NT2/D1 (cell line): ENCODE measurements at regions not wholly inside any gene's neighbourhood (a gene's known extent, or its start where the extent isn't known, plus 50 kb on each side); places are given as distances from the start of the nearest gene placed in this dataset.
"Not testable (repeated sequence)": the region's sequence is repeated elsewhere in the genome, so short reads cannot be mapped to it uniquely, and the experiment has no call there.

Source experiments
- DNase-seq: peaks from one replicate; pipeline ENCODE4 v3.0.0-alpha.2; 2011; ENCODE audit warnings: low read depth, low spot score
- H3K27me3 ChIP-seq: 2 replicates; pipeline ENCODE4 v1.6.0; 2011; ENCODE audit warnings: mild to moderate bottlenecking; ENCODE audit not compliant: insufficient read length, insufficient read depth
- H3K36me3 ChIP-seq: 2 replicates; pipeline ENCODE4 v1.6.1; 2011; ENCODE audit warnings: mild to moderate bottlenecking, low read length, mixed read lengths; ENCODE audit not compliant: insufficient read depth, insufficient read length
- H3K4me1 ChIP-seq: 2 replicates; pipeline ENCODE4 v1.5.1; 2011; ENCODE audit not compliant: insufficient read depth, insufficient read length
- H3K4me3 ChIP-seq: 2 replicates; pipeline ENCODE4 v1.5.1; 2011; ENCODE audit warnings: low read depth; ENCODE audit not compliant: insufficient read length
- H3K9ac ChIP-seq: 2 replicates; pipeline ENCODE4 v1.6.0; 2011; ENCODE audit warnings: low read depth; ENCODE audit not compliant: insufficient read length
- H3K9me3 ChIP-seq: 2 replicates; pipeline ENCODE4 v1.5.1; 2011; ENCODE audit warnings: mild to moderate bottlenecking, low read length; ENCODE audit not compliant: insufficient read depth
- SUZ12 ChIP-seq: IDR thresholded peaks from 2 replicates; pipeline ENCODE4 v1.6.1; 2011; ENCODE audit not compliant: insufficient read length, insufficient read depth; ENCODE audit errors: extremely low read depth
- YY1 ChIP-seq: IDR thresholded peaks from 2 replicates; pipeline ENCODE4 v1.6.1; 2011; ENCODE audit not compliant: insufficient read length, insufficient read depth
- ZNF274 ChIP-seq: IDR thresholded peaks from 2 replicates; pipeline ENCODE4 v1.6.1; 2011; ENCODE audit warnings: mild to moderate bottlenecking, low read depth, low read length

DNA sequence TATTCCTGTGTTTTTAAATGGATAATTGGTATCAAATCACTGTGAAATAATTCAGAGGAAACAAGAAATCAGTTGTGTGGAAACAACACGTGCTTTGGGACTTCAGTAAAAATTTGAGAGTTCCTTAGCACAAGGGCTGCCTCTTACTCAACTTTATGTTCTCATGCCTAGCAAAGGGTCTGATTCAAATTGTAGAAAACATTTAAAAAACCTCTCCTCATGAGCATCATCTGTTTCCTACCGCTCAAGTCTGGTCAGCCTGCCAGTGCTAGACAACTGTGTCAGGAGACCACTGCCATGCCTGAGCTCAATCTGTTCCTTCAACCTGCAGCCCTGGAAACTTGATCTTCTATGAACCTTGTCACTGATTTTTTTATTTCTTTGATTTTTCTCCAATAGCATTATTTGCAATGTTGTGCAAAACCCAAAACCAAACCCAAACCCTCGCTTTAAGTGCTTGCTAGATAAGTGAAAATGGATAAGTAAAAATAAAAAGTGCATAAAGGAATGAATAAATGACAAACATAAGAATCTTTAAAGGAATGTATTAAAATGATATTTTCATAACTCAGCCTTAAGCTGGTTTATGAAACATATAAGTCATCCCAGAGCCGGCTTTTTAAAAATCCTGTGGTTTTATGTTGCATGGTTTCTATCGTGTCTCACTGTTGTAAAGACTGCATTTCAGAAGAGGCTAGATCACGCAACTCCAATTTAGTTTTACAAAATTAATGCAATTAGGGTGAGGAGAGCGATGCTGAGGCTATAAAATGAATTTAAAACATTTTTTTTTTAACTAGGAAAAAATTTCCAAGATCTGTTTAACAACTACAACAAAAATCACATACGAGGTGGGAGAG, 361.2 kb upstream of the PDE3A start:
- no peak overlapping the region for H3K4me3 ChIP-seq
- peaks cover 11% of the 10 kb centered on the region for H3K9me3 ChIP-seq
- no peaks in the 10 kb centered on the region for H3K27me3 ChIP-seq
- H3K36me3 ChIP-seq: no peaks in the 10 kb centered on the region
- no peaks in the 10 kb centered on the region for H3K4me1 ChIP-seq
- no peak for TF ChIP-seq ZNF274
- TF ChIP-seq SUZ12: no peak
- TF ChIP-seq YY1: no peak
- H3K9ac ChIP-seq: no peak overlapping the region
- DNase-seq: no peak

DNA sequence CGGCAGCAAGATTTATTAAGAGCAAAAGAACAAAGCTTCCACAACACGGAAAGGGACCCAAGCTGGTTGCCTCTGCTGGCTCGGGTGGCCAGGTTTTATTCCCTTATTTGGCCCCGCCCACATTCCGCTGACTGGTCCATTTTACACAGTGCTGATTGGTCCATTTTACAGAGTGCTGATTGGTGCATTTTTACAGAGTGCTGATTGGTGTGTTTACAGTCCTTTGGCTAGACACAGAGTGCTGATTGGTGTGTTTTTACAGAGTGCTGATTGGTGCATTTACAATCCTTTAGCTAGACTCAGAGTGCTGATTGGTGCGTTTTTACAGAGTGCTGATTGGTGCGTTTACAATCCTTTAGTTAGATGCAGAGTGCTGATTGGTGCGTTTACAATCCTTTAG, 358.4 kb upstream of the PDE3A start:
- not testable (repeated sequence) for H3K4me1 ChIP-seq, H3K9ac ChIP-seq, H3K4me3 ChIP-seq, DNase-seq, H3K36me3 ChIP-seq, H3K27me3 ChIP-seq
- H3K9me3 ChIP-seq: peaks cover 11% of the 10 kb centered on the region

DNA sequence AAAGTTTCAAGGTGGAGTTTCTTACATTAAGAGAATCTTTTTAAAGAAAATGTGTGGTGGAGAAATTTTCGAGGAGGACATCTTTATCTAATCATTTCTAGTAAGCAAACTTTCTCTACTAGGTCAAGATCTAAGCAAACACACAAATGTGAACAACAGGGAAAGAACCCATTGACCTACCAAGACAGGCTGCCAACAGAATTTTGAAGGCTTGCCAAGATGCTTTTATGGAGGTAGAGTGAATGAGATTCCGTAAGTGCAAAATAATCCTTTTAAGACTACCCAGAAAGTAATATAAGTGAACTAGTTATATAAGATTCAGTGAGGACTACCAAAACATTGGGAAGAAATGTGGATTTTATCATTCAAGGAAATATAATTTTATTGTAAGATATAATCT, 357.1 kb upstream of the PDE3A start:
- DNase-seq: no peak
- Histone ChIP-seq H3K4me3 (no peak overlapping the region), H3K27me3 (no peaks in the 10 kb centered on the region), H3K4me1 (no peaks in the 10 kb centered on the region), H3K9me3 (peaks cover 11% of the 10 kb centered on the region), H3K36me3 (no peaks in the 10 kb centered on the region), H3K9ac (no peak overlapping the region)
- TF ChIP-seq SUZ12: no peak
- TF ChIP-seq ZNF274: no peak
- TF ChIP-seq YY1: no peak

DNA sequence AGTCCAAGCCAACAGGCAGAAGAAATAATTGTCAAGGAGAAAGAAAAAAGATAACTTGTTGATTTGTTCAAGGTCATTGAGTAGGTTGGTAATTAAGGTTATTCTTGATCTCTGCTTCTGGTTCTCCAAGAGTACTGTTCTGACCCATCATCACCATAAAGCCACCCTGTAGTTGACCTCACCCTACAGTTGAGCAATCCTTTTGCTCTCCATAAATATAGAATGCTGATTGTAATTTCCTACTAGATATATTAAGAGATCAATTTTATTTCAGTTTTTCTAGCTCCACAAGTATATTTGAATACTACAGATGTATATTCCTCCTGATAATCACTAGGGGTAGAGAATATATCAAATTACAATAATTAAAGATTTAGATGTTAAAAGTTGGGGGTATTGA, 350.5 kb upstream of the PDE3A start:
- Histone ChIP-seq H3K4me3 (no peak overlapping the region), H3K27me3 (no peaks in the 10 kb centered on the region), H3K9ac (no peak overlapping the region), H3K36me3 (no peaks in the 10 kb centered on the region), H3K4me1 (no peaks in the 10 kb centered on the region), H3K9me3 (no peaks in the 10 kb centered on the region)
- TF ChIP-seq YY1 (no peak), ZNF274 (no peak), SUZ12 (no peak)
- no peak for DNase-seq

DNA sequence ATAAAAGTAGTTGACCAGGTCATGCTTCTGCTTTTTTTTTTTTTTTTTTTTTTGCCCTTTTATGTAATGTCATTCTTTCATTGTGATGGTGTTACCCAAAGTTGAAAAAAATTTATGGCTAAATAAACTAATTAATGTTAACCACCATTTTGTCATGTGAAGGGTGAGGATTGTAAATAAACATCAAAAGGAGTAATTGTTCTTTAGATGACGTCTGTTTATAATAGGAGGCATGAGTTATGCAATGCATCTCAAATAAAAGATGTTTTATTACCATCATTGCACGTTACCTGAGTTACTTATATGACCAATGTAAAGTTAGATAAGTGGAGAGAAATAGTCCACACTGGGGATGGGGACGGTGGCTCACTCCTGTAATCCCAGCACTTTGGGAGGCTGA, 349.9 kb upstream of the PDE3A start:
- no peak for DNase-seq
- no peak overlapping the region for H3K9ac ChIP-seq
- H3K4me3 ChIP-seq: no peak overlapping the region
- TF ChIP-seq YY1 (no peak), SUZ12 (no peak), ZNF274 (no peak)
- no peaks in the 10 kb centered on the region for H3K36me3 ChIP-seq
- H3K27me3 ChIP-seq: no peaks in the 10 kb centered on the region
- no peaks in the 10 kb centered on the region for H3K4me1 ChIP-seq
- no peaks in the 10 kb centered on the region for H3K9me3 ChIP-seq

DNA sequence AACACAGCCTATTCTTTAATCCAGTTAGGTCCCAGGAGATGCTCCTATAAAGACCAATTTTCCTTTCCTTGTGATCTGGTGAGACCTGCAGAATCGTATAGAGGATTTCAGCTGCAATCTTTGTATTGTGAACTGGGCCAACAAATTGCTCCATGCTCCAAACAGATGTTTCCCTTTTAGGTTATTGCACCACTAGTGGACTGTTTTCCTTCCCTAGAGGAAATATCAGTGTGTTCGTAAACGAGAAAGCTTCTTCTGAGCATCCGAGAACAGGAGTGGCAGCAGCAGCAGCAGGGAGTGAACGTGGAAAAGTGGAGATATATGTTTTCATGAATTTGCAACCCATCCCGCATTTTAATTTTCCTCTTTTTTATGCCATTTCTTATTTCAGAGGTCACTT, 344.1 kb upstream of the PDE3A start:
- TF ChIP-seq ZNF274 (no peak), YY1 (no peak), SUZ12 (no peak)
- no peak overlapping the region for H3K9ac ChIP-seq
- no peaks in the 10 kb centered on the region for H3K36me3 ChIP-seq
- no peaks in the 10 kb centered on the region for H3K27me3 ChIP-seq
- no peaks in the 10 kb centered on the region for H3K9me3 ChIP-seq
- no peak for DNase-seq
- H3K4me1 ChIP-seq: no peaks in the 10 kb centered on the region
- H3K4me3 ChIP-seq: no peak overlapping the region

DNA sequence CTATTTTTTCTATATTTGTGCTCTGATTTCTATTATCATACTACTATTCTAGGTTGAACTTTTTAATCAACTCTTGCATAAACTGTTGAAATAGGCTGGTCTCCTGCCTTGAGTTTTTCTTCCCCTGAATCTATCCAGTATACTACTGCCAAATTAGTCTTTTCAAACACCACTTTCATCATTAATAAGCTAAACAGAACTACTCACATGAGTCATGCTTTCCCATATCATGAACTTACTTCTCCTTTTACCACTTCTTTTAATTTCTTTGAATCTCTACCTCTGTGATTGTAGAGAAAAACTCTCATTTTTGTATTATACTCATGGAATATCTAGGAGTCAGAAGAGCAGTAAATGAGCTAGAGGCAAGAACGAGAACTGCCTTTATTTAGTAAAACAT, 340.3 kb upstream of the PDE3A start:
- no peak for DNase-seq
- Histone ChIP-seq H3K4me3 (no peak overlapping the region), H3K4me1 (no peaks in the 10 kb centered on the region), H3K9ac (no peak overlapping the region), H3K9me3 (no peaks in the 10 kb centered on the region), H3K36me3 (no peaks in the 10 kb centered on the region), H3K27me3 (no peaks in the 10 kb centered on the region)
- TF ChIP-seq ZNF274 (no peak), SUZ12 (no peak), YY1 (no peak)
